GM12878 (cell line): ENCODE measurements at regions not wholly inside any gene's neighbourhood (a gene's known extent, or its start where the extent isn't known, plus 50 kb on each side); places are given as distances from the start of the nearest gene placed in this dataset.

Experiments used
- BACH1 ChIP-seq: fragments of 450-650 bp; IDR thresholded peaks from 2 replicates; pipeline ENCODE4 v1.6.1; 2017; ENCODE audit warnings: mild to moderate bottlenecking, borderline replicate concordance
- ESRRA ChIP-seq: IDR thresholded peaks from 2 replicates; pipeline ENCODE4 v1.6.1; 2012; ENCODE audit warnings: mild to moderate bottlenecking, low read length, improper control_type of control experiment
- FOS ChIP-seq: IDR thresholded peaks from 3 replicates; pipeline ENCODE4 v1.6.1; 2011; ENCODE audit warnings: borderline replicate concordance; ENCODE audit not compliant: insufficient read length; ENCODE audit errors: extremely low read depth
- NFYB ChIP-seq: IDR thresholded peaks from 2 replicates; pipeline ENCODE4 v1.6.1; 2011; ENCODE audit warnings: low read depth, mild to moderate bottlenecking, low read length, improper control_type of control experiment, moderate library complexity; ENCODE audit not compliant: insufficient read depth
- POLR2A ChIP-seq: IDR thresholded peaks from 2 replicates; pipeline ENCODE4 v1.6.1; 2011; ENCODE audit warnings: low read depth, mild to moderate bottlenecking, low read length
- RB1 ChIP-seq: fragments of 450-650 bp; formaldehyde crosslinking; IDR thresholded peaks from 2 replicates; pipeline ENCODE4 v1.6.1; 2017; ENCODE audit warnings: mild to moderate bottlenecking, borderline replicate concordance
- TF ChIP-seq, protein P1 (sequence below), 3 experiments: IDR thresholded peaks in 2 of 3; conservative IDR thresholded peaks in 1 of 3; 2 replicates each; pipeline ENCODE4 v1.5.1; 2011; ENCODE audit warnings: low read depth in 3 of 3, low read length in 3 of 3, mild to moderate bottlenecking in 3 of 3, control low read depth in 2 of 3, moderate library complexity in 2 of 3, inconsistent platforms in 1 of 3, mixed read lengths in 1 of 3; ENCODE audit not compliant: control insufficient read depth in 2 of 3, insufficient read depth in 1 of 3; ENCODE audit errors: extremely low read depth in 1 of 3
- TF ChIP-seq, protein P2 (sequence below): fragments of 450-650 bp; IDR thresholded peaks from 2 replicates; pipeline ENCODE4 v1.6.1; 2017; ENCODE audit warnings: mild to moderate bottlenecking
- TF ChIP-seq, protein P3 (sequence below): IDR thresholded peaks from 2 replicates; pipeline ENCODE4 v1.6.1; 2011; ENCODE audit warnings: low read depth, low read length, improper control_type of control experiment, borderline replicate concordance

DNA sequence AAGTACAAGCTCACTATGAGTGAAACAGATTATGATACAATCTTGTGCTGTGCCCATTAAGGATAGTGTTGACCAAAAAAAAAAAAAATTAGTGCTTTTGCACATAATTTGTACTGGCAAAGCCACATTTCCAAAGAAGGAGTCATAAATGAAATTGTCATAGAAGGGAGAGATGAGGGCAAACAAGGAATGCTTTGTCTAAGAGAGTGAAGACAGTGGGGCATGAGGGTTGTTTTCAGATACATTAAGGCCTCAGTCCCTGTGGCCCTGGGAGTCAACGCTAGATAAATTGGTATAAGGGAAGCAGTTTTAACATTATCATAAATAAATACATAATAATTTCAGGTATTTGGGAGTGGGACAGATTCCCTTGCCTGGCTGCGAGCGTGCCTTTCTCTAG is 267.5 kb upstream of the PRKCQ start:
- TF ChIP-seq ESRRA (no peak), BACH1 (no peak), FOS (no peak), POLR2A (no peak), NFYB (no peak), RB1 (no peak)
- TF ChIP-seq, protein P1, sequence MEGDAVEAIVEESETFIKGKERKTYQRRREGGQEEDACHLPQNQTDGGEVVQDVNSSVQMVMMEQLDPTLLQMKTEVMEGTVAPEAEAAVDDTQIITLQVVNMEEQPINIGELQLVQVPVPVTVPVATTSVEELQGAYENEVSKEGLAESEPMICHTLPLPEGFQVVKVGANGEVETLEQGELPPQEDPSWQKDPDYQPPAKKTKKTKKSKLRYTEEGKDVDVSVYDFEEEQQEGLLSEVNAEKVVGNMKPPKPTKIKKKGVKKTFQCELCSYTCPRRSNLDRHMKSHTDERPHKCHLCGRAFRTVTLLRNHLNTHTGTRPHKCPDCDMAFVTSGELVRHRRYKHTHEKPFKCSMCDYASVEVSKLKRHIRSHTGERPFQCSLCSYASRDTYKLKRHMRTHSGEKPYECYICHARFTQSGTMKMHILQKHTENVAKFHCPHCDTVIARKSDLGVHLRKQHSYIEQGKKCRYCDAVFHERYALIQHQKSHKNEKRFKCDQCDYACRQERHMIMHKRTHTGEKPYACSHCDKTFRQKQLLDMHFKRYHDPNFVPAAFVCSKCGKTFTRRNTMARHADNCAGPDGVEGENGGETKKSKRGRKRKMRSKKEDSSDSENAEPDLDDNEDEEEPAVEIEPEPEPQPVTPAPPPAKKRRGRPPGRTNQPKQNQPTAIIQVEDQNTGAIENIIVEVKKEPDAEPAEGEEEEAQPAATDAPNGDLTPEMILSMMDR (IDR thresholded peaks at IDR 0.05 in 2 of 3, conservative IDR thresholded peaks at IDR 0.05 in 1 of 3; ENCODE audit: control insufficient read depth in 2 of 3, extremely low read depth in 1 of 3, insufficient read depth in 1 of 3, low read depth in 3 of 3, low read length in 3 of 3) = no peak
- TF ChIP-seq, protein P2, sequence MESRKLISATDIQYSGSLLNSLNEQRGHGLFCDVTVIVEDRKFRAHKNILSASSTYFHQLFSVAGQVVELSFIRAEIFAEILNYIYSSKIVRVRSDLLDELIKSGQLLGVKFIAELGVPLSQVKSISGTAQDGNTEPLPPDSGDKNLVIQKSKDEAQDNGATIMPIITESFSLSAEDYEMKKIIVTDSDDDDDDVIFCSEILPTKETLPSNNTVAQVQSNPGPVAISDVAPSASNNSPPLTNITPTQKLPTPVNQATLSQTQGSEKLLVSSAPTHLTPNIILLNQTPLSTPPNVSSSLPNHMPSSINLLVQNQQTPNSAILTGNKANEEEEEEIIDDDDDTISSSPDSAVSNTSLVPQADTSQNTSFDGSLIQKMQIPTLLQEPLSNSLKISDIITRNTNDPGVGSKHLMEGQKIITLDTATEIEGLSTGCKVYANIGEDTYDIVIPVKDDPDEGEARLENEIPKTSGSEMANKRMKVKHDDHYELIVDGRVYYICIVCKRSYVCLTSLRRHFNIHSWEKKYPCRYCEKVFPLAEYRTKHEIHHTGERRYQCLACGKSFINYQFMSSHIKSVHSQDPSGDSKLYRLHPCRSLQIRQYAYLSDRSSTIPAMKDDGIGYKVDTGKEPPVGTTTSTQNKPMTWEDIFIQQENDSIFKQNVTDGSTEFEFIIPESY = no peak
- TF ChIP-seq, protein P3, sequence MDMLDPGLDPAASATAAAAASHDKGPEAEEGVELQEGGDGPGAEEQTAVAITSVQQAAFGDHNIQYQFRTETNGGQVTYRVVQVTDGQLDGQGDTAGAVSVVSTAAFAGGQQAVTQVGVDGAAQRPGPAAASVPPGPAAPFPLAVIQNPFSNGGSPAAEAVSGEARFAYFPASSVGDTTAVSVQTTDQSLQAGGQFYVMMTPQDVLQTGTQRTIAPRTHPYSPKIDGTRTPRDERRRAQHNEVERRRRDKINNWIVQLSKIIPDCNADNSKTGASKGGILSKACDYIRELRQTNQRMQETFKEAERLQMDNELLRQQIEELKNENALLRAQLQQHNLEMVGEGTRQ = no peak
